ENCODE measurements at regions not wholly inside any gene's neighbourhood (a gene's known extent, or its start where the extent isn't known, plus 50 kb on each side); places are given as distances from the start of the nearest gene placed in this dataset.
"Not testable (repeated sequence)": the region's sequence is repeated elsewhere in the genome, so short reads cannot be mapped to it uniquely, and the experiment has no call there.

GRCh38 chrX:107296184-107296583 lies 89.8 kb downstream of the DNAAF6 start:
- not testable (repeated sequence) for DNase-seq

GRCh38 chrX:107298276-107298675 lies 91.9 kb downstream of the DNAAF6 start:
- no peak for DNase-seq

DNA sequence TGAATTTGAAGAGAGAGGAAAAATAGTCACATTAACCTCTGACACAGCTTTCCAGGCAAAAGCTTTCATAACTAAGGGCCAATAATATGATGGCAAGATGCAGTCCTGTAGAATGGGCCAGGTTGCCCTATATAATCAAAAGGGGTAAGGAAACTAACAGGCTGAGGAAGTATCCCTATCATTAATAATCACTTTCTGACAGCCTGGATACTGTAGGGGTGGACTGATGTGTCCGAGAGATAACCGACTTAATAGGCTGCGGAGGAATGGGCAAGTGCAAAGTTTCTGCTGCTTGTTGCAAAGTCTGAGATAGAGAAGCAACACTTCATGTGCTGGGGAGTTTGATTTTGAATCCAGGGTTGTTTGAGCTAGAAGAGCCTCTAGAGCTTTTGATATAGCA lies 94.8 kb downstream of the DNAAF6 start:
- DNase-seq = no peak

DNA sequence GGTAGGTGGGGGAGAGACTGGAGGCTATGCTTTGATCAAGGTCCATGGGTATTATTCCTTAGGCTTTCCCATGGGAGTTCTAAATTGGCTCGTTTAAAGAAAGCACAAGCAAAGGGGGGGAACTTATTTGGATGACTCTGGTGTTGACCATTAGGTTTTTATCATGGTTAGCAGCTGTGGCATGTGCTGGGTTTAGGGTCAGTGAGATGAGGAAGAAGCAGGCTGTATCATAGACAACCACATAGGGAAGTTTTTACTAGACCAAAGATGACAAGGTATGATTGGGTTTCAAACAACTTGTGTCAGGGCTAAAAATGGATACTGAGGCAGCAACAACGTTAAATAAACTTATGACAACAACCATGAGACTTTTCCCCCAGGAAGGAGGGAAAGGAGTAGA lies 97.7 kb downstream of the DNAAF6 start:
- no peak for DNase-seq

- DNase-seq = no peak
Measured at GRCh38 chrX:107323786-107324492, 117.5 kb downstream of the DNAAF6 start.

GRCh38 chrX:107324493-107325310 lies 118.3 kb downstream of the DNAAF6 start:
- DNase-seq = peak; percentile 21

DNA sequence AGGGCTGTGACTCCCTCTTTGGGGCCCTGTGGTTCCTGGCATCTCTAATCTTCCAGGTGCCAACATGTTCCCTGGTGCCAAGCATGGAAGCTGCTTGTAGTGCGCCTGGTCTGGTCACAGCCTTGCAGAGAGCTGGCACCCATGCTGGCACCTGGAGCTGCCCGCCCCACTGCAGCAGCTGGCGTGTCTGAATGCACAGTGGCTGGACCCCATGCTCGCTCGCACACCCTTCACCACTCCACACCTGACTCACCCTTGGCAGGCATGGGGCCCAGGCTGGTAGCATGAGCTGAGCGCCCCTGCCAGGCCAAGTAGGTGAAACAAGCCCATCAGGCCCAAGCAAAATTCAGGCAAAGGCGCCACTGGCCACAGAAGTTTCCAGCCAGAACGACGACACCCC lies 119.1 kb downstream of the DNAAF6 start:
- DNase-seq = no peak

DNA sequence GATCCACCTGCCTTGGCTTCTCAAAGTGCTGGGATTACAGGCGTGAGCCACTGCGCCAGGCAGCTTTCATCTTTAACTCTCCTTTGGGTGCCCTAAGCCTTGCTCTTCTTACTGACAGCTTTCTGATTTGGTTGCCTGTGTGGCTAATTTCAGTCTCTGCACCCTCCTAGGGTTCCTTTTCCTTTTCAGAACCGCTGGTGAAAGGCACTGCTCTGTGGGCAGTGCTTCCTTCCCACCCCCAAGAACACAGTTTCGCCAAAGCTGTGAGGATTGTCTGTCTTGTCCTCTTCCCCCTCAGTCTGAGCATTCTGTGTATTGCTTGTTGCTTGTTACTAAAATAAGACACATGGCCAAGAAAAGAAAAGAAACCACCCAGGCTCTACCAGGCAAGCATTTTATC lies 101.4 kb upstream of the FRMPD3 start:
- no peak for DNase-seq

DNA sequence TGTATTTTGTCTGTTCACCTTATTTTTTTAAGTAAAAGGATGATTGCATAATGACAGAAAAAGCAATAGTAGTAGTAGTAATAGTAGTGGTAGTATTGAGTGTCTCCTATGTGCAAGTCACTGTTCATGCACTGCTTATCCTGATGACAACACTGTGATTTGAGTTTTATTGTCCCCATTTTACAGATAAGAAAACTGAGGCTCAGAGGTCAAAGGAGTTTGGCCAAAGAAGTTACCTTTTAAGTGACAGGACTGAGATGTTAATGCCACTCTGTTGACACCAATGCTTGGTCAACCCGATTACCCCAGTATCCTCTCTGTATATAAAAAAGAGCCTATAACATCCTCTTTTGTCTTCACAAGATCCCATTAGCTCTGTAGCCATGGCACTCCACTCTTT lies 100.5 kb upstream of the FRMPD3 start:
- DNase-seq = no peak

DNA sequence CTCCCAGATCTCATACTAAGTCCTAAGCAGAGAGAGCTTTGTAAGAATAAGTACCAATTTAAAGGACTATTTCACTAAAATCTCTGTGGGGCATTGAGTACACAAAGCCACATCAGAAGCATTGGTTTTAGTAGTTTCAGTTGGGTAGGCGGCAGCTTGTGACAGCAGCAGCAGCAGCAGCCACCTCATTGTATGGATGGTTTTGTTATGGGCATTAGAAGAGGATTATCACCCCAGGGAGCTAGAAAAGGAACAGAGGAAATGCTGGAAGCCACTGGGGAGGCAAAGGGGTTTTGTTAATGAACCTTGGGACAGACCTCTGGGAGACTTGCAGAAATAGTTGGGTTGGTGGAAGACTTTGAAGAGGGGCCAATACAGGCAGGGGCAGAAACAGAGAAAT lies 93.9 kb upstream of the FRMPD3 start:
- DNase-seq = no peak

GRCh38 chrX:107360788-107361360 lies 88.6 kb upstream of the FRMPD3 start:
- DNase-seq = no peak

- DNase-seq = not testable (repeated sequence)
Measured at GRCh38 chrX:107370185-107370584, 79.3 kb upstream of the FRMPD3 start.

DNA sequence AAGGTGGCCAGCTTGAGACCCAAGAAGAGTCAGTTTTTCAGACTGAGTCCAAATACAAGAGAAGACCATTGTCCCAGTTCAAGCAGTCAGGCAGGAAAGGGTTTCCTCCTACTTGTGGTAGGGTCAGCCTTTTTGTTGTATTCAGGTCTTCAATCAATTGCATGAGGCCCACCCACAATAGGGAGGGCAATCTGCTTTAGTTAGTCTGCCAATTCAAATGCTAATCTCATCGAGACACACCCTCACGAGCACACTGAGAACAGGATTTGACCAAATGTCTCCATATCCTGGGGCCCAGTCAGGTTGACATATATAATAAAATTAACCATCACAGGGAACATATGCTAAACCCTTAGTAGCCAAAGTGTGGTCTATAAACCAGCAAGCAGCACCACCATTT lies 75.3 kb upstream of the FRMPD3 start:
- no peak for DNase-seq

GRCh38 chrX:107374831-107375230 lies 74.6 kb upstream of the FRMPD3 start:
- no peak for DNase-seq

DNA sequence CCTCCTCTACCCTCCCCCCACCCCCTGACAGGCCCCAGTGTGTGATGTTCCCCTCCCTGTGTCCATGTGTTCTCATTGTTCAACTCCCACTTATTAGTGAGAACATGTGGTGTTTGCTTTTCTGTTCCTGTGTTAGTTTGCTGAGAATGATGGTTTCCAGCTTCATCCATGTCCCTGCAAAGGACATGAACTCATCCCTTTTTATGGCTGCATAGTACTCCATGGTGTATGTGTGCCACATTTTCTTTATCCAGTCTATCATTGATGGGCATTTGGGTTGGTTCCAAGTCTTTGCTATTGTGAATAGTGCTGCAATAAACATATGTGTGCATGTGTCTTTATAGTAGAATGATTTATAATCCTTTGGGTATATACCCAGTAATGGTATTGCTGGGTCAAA lies 73.3 kb upstream of the FRMPD3 start:
- not testable (repeated sequence) for DNase-seq

DNA sequence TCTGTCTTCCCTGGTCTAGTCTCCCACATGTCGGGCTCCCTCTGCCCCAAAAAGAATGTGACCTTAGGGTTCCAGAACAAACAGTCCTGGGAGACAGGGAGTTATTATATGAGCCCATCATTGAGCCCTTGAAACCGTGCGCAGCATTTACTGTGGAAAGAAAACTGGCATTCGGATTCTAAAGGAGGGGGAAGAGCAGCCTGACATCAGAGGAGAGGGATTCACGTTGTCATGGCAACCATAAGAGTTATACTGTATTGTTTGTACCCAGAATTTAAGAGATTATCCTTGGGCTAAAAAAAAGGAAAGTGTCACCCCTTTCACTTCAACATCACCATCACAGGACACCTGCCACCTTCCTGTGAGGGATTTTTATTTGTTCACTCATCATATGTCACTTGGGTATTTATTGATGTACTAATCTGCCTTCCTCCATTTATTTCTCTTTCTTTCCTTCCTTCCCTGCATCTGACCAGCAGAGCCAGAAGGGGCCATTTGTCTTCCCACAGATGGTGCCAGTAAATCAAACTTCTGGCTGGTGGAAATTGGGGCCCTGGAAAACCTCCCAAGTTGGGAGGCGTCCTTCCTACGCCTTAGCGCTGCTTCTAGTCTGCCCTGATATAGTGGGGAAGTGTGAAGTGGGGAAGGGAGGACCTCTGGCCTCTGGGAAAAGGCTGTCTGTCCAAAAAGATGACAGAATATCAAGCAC lies 64.9 kb upstream of the FRMPD3 start:
- no peak for DNase-seq

GRCh38 chrX:107389726-107390125 lies 59.7 kb upstream of the FRMPD3 start:
- no peak for DNase-seq

DNA sequence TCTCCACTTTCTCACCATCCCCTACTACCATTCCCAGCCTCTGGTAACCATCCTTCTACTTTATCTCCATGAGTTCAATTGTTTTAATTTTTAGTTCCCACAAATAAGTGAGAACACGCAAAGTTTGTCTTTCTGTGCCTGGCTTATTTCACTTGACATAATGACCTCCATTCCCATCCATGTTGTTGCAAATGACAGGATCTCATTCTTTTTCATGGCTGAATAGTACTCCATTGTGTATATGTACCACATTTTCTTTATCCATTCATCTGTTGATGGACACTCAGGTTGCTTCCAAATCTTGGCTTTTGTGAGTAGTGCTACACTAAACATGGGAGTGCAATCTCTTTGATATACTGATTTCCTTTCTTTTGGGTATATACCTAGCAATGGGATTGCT lies 55.8 kb upstream of the FRMPD3 start:
- DNase-seq = not testable (repeated sequence)

GRCh38 chrX:107396235-107396634 lies 53.2 kb upstream of the FRMPD3 start:
- no peak for DNase-seq

- DNase-seq = no peak
Measured at GRCh38 chrX:107396783-107397182, 52.7 kb upstream of the FRMPD3 start.

DNA sequence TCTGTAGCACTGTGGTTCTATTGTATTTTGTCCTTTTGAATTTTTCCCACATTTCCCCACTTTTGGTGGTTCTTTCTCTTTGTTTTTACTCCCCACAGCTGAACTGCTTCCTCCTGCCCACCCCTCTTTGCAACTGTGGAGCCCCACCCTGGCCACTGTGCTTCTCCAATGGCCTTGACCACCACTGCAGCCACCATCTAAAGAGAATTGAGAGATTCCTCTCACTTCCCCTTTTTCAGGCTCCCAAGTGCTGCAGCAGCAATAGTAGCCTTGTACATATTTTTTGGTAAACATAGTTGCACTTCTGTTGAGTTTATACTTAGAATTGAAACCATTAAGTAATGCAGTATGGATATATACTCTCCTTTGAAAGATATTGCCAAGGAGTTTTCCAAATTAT lies 51.3 kb upstream of the FRMPD3 start:
- no peak for DNase-seq
